ENCODE measurements at regions not wholly inside any gene's neighbourhood (a gene's known extent, or its start where the extent isn't known, plus 50 kb on each side); places are given as distances from the start of the nearest gene placed in this dataset.

DNA sequence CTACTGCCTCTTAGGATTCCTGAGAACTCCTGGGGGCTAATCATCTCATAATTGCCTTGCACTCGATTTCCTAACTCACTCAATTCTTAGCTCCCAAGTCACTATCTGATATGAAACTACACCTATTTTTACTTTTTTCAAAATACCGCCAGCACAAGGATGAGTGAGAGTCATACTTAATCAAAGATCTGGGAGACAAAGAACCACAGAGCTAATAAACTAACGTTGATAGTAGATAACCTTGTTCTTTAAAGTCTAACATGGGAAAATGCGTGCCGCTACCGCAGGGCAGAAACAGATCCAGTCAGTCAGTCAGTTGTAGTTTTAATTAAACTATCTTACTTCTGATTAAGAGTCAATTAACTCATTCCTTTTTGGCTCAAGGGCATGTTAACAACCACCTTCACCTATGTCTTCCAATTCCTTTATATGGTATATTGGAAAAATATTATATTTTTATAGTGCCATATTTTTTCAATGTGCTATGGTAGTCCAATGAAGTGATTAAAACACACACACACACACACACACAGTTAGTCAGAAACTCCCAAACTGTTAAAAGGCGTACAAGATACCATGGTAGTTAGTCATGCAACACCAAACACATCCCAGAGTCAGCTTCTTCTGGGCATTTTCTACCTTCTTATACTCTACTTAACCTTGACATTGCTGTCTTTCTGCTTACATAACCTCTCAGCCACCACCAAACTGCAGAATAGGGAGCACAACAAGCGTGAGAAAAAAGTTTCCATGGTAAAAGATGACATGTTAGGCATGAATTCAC is 114.0 kb downstream of the KLHL28 start:
- FAIRE-seq (no peak), DNase-seq (ENCODE audit: low spot score) (no peak), ATAC-seq (no peak)
- in situ Hi-C loops (cut with HindIII; ENCODE audit: extremely low pct_ligation_motif_present, low pct_unique_long_range_greater_than_20kb): no loop called here
- H3K27me3 ChIP-seq (ENCODE audit: control insufficient read depth in 1 of 2, insufficient read depth in 2 of 2, low read length in 2 of 2): 0 out of 5 replicates have a peak, but pooled peaks cover 0 to 2% of the 10 kb centered on the region in 2 experiments
- no peak overlapping the region for H3K4me2 ChIP-seq (ENCODE audit: low read depth, low read length)
- no peaks in the 10 kb centered on the region for H3K36me3 ChIP-seq (replicated peaks in 1 of 2; ENCODE audit: control insufficient read depth in 1 of 2, insufficient read depth in 2 of 2, low read length in 2 of 2)
- H3K9ac ChIP-seq (ENCODE audit: insufficient read depth, low read depth, low read length): no peak overlapping the region
- ChIA-PET POLR2A (no interaction called here), CTCF (ENCODE audit: low intra/inter-chr PET ratio, low total read pairs) (no interaction called here)
- no peak overlapping the region for H3K4me3 ChIP-seq (replicated peaks in 1 of 3; ENCODE audit: insufficient read depth in 1 of 3, low read depth in 2 of 3, low read length in 3 of 3)
- intact Hi-C loops (cut with micrococcal nuclease; ENCODE audit: unreplicated experiment): no loop called here
- no TSS peak for BruUV-seq (replicated peaks)
- no peaks in the 10 kb centered on the region for H3K79me2 ChIP-seq (ENCODE audit: insufficient read depth, low read length)
- H3K9me3 ChIP-seq (ENCODE audit: low read length): peaks cover 2% of the 10 kb centered on the region; the same call in 1 of the 2 replicates
- no peaks in the 10 kb centered on the region for H4K20me1 ChIP-seq (ENCODE audit: insufficient read depth, low read length)
- no peak overlapping the region for H2AFZ ChIP-seq (ENCODE audit: low read length)
- no peaks in the 10 kb centered on the region for H3K4me1 ChIP-seq (ENCODE audit: insufficient read depth, low read length)
- TF ChIP-seq ZNF264 (CRISPR knock-in tag; IDR thresholded peaks at IDR 0.05) (no peak), MBD4 (IDR thresholded peaks at IDR 0.05; ENCODE audit: borderline replicate concordance, low read length) (no peak), EEA1 (CRISPR knock-in tag; IDR thresholded peaks at IDR 0.05; ENCODE audit: borderline replicate concordance) (no peak), ZNF841 (CRISPR knock-in tag; IDR thresholded peaks at IDR 0.05; ENCODE audit: borderline replicate concordance) (no peak), CHCHD3 (CRISPR knock-in tag; IDR thresholded peaks at IDR 0.05) (no peak), ZNF879 (CRISPR knock-in tag; IDR thresholded peaks at IDR 0.05) (no peak), ZNF335 (CRISPR knock-in tag; IDR thresholded peaks at IDR 0.05) (no peak), POLR2AphosphoS2 (IDR thresholded peaks at IDR 0.05; ENCODE audit: low read depth, low read length) (no peak), ZNF574 (CRISPR knock-in tag; IDR thresholded peaks at IDR 0.05) (no peak), ZNF784 (CRISPR knock-in tag; IDR thresholded peaks at IDR 0.05; ENCODE audit: borderline replicate concordance) (no peak), KMT2B (CRISPR knock-in tag; IDR thresholded peaks at IDR 0.05) (no peak), NFYB (CRISPR knock-in tag; IDR thresholded peaks at IDR 0.05) (no peak), ZKSCAN5 (CRISPR knock-in tag; IDR thresholded peaks at IDR 0.05) (no peak), NFIB (CRISPR knock-in tag; IDR thresholded peaks at IDR 0.05; ENCODE audit: borderline replicate concordance) (no peak)
- TF ChIP-seq, protein P1, sequence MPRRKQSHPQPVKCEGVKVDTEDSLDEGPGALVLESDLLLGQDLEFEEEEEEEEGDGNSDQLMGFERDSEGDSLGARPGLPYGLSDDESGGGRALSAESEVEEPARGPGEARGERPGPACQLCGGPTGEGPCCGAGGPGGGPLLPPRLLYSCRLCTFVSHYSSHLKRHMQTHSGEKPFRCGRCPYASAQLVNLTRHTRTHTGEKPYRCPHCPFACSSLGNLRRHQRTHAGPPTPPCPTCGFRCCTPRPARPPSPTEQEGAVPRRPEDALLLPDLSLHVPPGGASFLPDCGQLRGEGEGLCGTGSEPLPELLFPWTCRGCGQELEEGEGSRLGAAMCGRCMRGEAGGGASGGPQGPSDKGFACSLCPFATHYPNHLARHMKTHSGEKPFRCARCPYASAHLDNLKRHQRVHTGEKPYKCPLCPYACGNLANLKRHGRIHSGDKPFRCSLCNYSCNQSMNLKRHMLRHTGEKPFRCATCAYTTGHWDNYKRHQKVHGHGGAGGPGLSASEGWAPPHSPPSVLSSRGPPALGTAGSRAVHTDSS (CRISPR knock-in tag; conservative IDR thresholded peaks at IDR 0.05): no peak
- TF ChIP-seq, protein P2, sequence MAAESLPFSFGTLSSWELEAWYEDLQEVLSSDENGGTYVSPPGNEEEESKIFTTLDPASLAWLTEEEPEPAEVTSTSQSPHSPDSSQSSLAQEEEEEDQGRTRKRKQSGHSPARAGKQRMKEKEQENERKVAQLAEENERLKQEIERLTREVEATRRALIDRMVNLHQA (CRISPR knock-in tag; IDR thresholded peaks at IDR 0.05): no peak
- TF ChIP-seq, protein P3, sequence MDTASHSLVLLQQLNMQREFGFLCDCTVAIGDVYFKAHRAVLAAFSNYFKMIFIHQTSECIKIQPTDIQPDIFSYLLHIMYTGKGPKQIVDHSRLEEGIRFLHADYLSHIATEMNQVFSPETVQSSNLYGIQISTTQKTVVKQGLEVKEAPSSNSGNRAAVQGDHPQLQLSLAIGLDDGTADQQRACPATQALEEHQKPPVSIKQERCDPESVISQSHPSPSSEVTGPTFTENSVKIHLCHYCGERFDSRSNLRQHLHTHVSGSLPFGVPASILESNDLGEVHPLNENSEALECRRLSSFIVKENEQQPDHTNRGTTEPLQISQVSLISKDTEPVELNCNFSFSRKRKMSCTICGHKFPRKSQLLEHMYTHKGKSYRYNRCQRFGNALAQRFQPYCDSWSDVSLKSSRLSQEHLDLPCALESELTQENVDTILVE (CRISPR knock-in tag; IDR thresholded peaks at IDR 0.05): no peak
- no peak overlapping the region for H3K27ac ChIP-seq (ENCODE audit: extremely low read length, insufficient read depth, low read length)
- 2% methylated on average over 8 of the region's 8 CpGs for WGBS (ENCODE audit: low lambda C conversion rate)

Measured in HepG2 (cell line).